ENCODE measurements at regions not wholly inside any gene's neighbourhood (a gene's known extent, or its start where the extent isn't known, plus 50 kb on each side); places are given as distances from the start of the nearest gene placed in this dataset.

GRCh38 chr5:9831823-9832222 lies 201.7 kb upstream of the TAS2R1 start:
- TF ChIP-seq CTCF (IDR thresholded peaks at IDR 0.05) (no peak), MAZ (IDR thresholded peaks at IDR 0.05; ENCODE audit: borderline replicate concordance, low read depth, low read length) (no peak), RAD21 (conservative IDR thresholded peaks at IDR 0.05 in 1 of 2, IDR thresholded peaks at IDR 0.05 in 1 of 2) (no peak), TFCP2L1 (CRISPR knock-in tag; IDR thresholded peaks at IDR 0.05) (no peak), SREBF2 (IDR thresholded peaks at IDR 0.05) (no peak), MAFK (IDR thresholded peaks at IDR 0.05; ENCODE audit: partially characterized antibody) (no peak), POLR2A (IDR thresholded peaks at IDR 0.05; ENCODE audit: low read length) (no peak)
